ENCODE measurements at regions not wholly inside any gene's neighbourhood (a gene's known extent, or its start where the extent isn't known, plus 50 kb on each side); places are given as distances from the start of the nearest gene placed in this dataset.
"Not testable (repeated sequence)": the region's sequence is repeated elsewhere in the genome, so short reads cannot be mapped to it uniquely, and the experiment has no call there.

- DNase-seq, result no peak
Measured at GRCh38 chr3:44171891-44172290, 69.8 kb upstream of the TOPAZ1 start.

- DNase-seq, result not testable (repeated sequence)
Measured at GRCh38 chr3:44172701-44173100, 69.0 kb upstream of the TOPAZ1 start.

DNA sequence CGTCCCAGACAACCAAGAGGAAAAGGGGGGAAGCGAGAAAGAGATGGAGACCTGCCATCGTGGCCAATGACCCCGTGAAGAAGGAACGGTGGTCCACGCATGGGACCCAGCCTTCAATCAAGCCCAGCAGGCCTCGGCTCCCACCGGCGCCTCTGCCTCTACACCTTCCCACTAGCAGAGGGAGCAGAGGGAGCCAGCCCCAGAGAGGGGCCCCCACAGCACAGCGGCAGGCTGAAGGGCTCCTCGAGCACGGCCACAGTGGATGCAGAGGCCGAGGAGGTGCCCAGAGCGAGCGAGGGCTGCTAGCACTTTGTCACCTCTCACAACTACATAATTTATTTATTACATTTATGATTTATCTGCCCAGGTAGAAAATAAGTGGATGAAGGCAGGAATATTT is 68.4 kb upstream of the TOPAZ1 start:
- no peak for DNase-seq

DNA sequence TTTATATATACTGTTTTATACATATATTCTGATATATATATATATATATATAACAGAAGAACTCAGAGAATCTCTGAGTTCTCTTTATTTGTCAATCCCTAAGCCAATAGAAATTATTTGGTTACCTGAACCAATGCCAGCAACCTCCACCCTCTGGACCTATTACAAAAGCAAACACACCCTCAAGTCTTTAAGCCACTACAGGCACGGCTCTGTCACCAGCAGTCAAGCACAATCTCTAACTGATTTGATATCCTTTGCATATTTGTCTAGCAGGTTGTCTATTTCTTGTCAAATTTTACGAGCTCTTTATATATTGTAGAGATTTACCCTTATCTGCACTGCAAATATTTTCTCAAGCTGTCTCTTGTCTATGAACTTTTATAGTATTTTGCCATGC is 66.6 kb upstream of the TOPAZ1 start:
- no peak for DNase-seq

DNA sequence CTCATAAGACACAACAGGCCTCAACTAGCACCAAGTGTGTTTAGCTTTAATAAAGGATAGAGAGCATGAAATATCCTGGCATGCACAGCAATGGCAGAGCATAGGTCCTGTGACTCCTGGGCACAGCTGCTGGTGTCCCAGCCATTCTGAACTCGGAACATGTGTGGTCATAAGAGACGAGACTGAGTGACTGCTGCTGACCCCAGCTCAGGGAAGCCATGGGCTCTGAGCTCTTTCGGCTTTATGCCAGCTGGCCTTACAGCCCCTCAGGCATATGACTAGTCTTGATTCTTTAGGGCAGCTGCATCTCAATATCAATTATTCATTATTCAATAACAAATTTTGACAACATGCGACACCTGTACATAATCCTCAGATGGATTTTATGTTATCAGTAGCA is 62.4 kb upstream of the TOPAZ1 start:
- DNase-seq, result no peak

DNA sequence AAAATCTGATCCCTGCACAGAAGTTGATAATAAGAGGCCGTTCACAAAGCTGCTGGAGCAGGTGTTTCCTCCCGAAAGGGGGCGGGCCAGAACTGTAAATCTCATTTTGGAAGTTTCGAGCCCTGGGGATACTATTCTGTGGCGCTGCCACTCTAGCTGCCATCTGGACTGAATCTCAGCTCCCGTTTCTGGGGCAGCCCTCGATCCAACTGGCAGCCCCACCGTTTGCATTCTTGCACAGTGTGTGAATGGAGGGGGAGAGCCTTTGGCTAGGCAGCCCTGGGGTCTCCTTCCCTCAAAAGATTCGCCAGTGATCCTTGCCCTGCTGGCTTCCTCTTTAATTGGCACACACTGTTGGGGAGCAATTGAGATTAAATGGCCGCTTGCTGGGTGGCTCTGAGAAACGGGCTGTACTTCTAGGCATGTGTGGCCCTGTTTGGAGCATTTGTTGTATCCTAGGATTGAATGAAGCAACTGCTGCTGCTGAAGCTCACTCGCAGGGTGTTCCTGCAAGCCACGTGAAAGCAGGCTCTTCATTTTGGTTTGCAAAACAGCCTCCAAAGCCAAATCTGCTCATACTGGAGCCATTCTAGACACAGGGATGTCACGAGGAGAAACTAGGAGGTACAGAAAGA is 57.2 kb upstream of the TOPAZ1 start:
- DNase-seq, result no peak

DNA sequence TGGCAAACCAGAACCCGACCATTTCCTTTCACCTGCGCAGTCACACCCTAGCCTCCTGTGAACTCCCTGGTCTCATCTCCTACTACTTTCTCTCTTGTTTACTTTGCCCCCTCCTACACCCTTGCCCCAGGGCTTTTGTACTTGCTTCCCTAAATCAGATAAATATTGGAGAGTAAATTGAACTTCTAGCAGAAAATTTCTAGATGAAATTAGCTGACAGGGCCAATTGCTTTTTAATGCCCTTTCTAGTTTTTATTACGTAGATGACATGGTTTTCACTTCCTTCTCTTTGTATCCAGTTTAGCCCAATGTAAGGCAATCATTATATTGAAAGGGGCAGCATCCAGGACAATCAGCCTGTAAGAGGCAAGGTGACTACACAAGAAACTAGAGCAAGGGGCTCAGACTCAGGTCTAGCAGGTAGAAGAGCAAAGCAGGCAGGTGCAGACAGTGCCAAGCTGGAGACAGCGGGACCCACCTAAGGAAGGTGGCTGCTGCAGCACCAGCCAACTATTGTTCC is 56.2 kb upstream of the TOPAZ1 start:
- DNase-seq, result no peak

GRCh38 chr3:44186111-44186672 is 55.5 kb upstream of the TOPAZ1 start:
- no peak for DNase-seq

- no peak for DNase-seq
Measured at GRCh38 chr3:44186712-44187111, 55.0 kb upstream of the TOPAZ1 start.
